A673 (cell line): ENCODE measurements at regions not wholly inside any gene's neighbourhood (a gene's known extent, or its start where the extent isn't known, plus 50 kb on each side); places are given as distances from the start of the nearest gene placed in this dataset.

Experiments used
- EZH2 ChIP-seq: fragments of 200-600 bp; sonication (generic); IDR thresholded peaks from 2 replicates; pipeline ENCODE4 v1.6.1; 2017; ENCODE audit warnings: borderline replicate concordance, low read depth, mild to moderate bottlenecking, mixed read lengths, antibody characterized with exemption, low read length; ENCODE audit not compliant: poor library complexity, severe bottlenecking
- TF ChIP-seq, protein P1 (sequence below): fragments of 300-800, 200-600 bp; sonication (generic); conservative IDR thresholded peaks from 2 replicates; pipeline ENCODE4 v1.5.1; 2017; ENCODE audit warnings: low read depth, mild to moderate bottlenecking, antibody characterized with exemption, low read length, moderate library complexity, mixed read lengths

DNA sequence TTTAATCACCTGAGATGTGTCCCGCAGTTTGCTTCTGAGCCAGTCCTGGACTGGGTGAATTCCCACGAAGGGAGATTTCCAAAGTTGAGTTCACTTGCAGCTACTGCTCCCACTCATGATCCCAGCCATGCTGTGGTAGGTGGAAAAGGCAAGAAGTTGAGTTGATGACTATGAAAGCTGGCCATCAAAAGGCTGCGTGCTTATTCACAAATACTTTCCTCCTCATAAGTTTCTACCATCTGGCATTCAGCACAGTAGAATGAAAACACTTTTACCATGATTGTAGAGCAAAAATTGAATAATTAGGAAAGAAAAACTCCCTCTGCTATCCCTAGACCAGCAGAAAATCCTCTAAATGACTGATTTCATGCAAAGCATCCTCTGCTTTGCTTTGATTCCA is 281.8 kb downstream of the INHBA start:
- TF ChIP-seq, protein P1, sequence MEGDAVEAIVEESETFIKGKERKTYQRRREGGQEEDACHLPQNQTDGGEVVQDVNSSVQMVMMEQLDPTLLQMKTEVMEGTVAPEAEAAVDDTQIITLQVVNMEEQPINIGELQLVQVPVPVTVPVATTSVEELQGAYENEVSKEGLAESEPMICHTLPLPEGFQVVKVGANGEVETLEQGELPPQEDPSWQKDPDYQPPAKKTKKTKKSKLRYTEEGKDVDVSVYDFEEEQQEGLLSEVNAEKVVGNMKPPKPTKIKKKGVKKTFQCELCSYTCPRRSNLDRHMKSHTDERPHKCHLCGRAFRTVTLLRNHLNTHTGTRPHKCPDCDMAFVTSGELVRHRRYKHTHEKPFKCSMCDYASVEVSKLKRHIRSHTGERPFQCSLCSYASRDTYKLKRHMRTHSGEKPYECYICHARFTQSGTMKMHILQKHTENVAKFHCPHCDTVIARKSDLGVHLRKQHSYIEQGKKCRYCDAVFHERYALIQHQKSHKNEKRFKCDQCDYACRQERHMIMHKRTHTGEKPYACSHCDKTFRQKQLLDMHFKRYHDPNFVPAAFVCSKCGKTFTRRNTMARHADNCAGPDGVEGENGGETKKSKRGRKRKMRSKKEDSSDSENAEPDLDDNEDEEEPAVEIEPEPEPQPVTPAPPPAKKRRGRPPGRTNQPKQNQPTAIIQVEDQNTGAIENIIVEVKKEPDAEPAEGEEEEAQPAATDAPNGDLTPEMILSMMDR: no peak
- TF ChIP-seq EZH2: no peak
